HepG2 (cell line): ENCODE measurements at regions not wholly inside any gene's neighbourhood (a gene's known extent, or its start where the extent isn't known, plus 50 kb on each side); places are given as distances from the start of the nearest gene placed in this dataset.

ENCODE experiments used
- ATAC-seq: fragments of 200-7000 bp; cut with Tn5 transposase; 3 replicates; pipeline ENCODE4 v1.9.1; 2020; ENCODE audit warnings: mild to moderate bottlenecking, moderate library complexity
- BruUV-seq: library from RNA; stranded (reverse); fragments of 400-500 nt; replicated peaks from 2 replicates; lab custom pipeline; 2021; lab: Mats Ljungman, UMichigan
- CTCF ChIA-PET: fragments of 300-600 bp; formaldehyde crosslinking; extraction: SDS; loops from one replicate; lab custom pipeline; 2021; ENCODE audit warnings: low total read pairs, inconsistent platforms, low intra/inter-chr PET ratio; lab: Yijun Ruan, JAX
- POLR2A ChIA-PET: fragments of 350-600 bp; sonication (Branson Sonifier 250); formaldehyde crosslinking; loops from one replicate; lab custom pipeline; 2020; ENCODE audit warnings: antibody characterized with exemption, inconsistent platforms; lab: Yijun Ruan, JAX
- DNase-seq: peaks from one replicate; pipeline ENCODE4 v3.0.0-alpha.2; 2015; ENCODE audit warnings: low spot score
- FAIRE-seq: peaks from 3 replicates; lab custom pipeline; 2011; peaks lifted over from hg19 to GRCh38; lab: Jason Lieb, UNC
- H2AFZ ChIP-seq: one replicate; pipeline ENCODE4 v1.6.1; 2011; ENCODE audit warnings: low read length, inconsistent platforms
- H3K27ac ChIP-seq: fragments of 300-600 bp; 3 replicates; pipeline ENCODE4 v1.8.0; 2011; ENCODE audit warnings: mixed run types, mild to moderate bottlenecking, mixed read lengths, low read length, inconsistent platforms; ENCODE audit not compliant: insufficient read depth; ENCODE audit errors: extremely low read length
- H3K27me3 ChIP-seq, 2 experiments: fragments of 200-600 bp in 1 of 2; 2 replicates in 1 of 2; 3 replicates in 1 of 2; pipeline versions ENCODE4 v1.6.0 to v1.8.0; 2011; ENCODE audit warnings: low read length in 2 of 2, mild to moderate bottlenecking in 2 of 2, moderate library complexity in 2 of 2, inconsistent platforms in 1 of 2; ENCODE audit not compliant: insufficient read depth in 2 of 2, control insufficient read depth in 1 of 2
- H3K36me3 ChIP-seq, 2 experiments: fragments of 200-600 bp in 1 of 2; replicated peaks in 1 of 2; 2 replicates in 1 of 2; 3 replicates in 1 of 2; pipeline versions ENCODE4 v1.5.1 to v1.8.0; 2011; ENCODE audit warnings: low read length in 2 of 2, inconsistent platforms in 1 of 2; ENCODE audit not compliant: insufficient read depth in 2 of 2, control insufficient read depth in 1 of 2
- H3K4me1 ChIP-seq: 2 replicates; pipeline ENCODE4 v1.5.1; 2012; ENCODE audit warnings: low read length, inconsistent platforms; ENCODE audit not compliant: insufficient read depth
- H3K4me2 ChIP-seq: 2 replicates; pipeline ENCODE4 v1.6.0; 2011; ENCODE audit warnings: low read depth, low read length, inconsistent platforms
- H3K4me3 ChIP-seq, 3 experiments: fragments of 200-600 bp in 1 of 3; sonication (generic), shearing (Covaris generic) in 1 of 3; replicated peaks in 1 of 3; 2 replicates each; pipeline ENCODE4 v1.5.1; 2011 to 2016; ENCODE audit warnings: low read length in 3 of 3, inconsistent platforms in 2 of 3, low read depth in 2 of 3, mild to moderate bottlenecking in 2 of 3, control low read depth in 1 of 3, mixed read lengths in 1 of 3; ENCODE audit not compliant: insufficient read depth in 1 of 3
- H3K79me2 ChIP-seq: one replicate; pipeline ENCODE4 v1.6.1; 2011; ENCODE audit warnings: low read length, inconsistent platforms; ENCODE audit not compliant: insufficient read depth
- H3K9ac ChIP-seq: 2 replicates; pipeline ENCODE4 v1.6.0; 2011; ENCODE audit warnings: mild to moderate bottlenecking, low read depth, low read length, inconsistent platforms; ENCODE audit not compliant: insufficient read depth
- H3K9me3 ChIP-seq: 2 replicates; pipeline ENCODE4 v1.5.1; 2012; ENCODE audit warnings: mild to moderate bottlenecking, low read length
- H4K20me1 ChIP-seq: 2 replicates; pipeline ENCODE4 v1.6.0; 2011; ENCODE audit warnings: inconsistent platforms, mild to moderate bottlenecking, low read length, moderate library complexity; ENCODE audit not compliant: insufficient read depth
- CREM ChIP-seq, 2 experiments: sonication (generic) in 1 of 2; formaldehyde crosslinking in 1 of 2; IDR thresholded peaks; 2 replicates each; pipeline versions ENCODE4 v1.4.0 to v1.6.1; 2016 to 2020; ENCODE audit warnings: antibody characterized with exemption in 1 of 2, mild to moderate bottlenecking in 1 of 2, missing genetic modification reagents in 1 of 2
- DRAP1 ChIP-seq: IDR thresholded peaks from 2 replicates; pipeline ENCODE4 v1.6.1; 2016; ENCODE audit warnings: missing genetic modification reagents, missing compliant biosample characterization
- HDAC6 ChIP-seq: fragments of 200-600 bp; sonication (generic); IDR thresholded peaks from 2 replicates; pipeline ENCODE4 v1.7.0; 2017; ENCODE audit warnings: mild to moderate bottlenecking, antibody characterized with exemption, low read length, low read depth
- IRF2 ChIP-seq: IDR thresholded peaks from 2 replicates; pipeline ENCODE4 v1.6.1; 2018; ENCODE audit warnings: missing genetic modification reagents, missing compliant biosample characterization
- KDM4B ChIP-seq: sonication (generic); formaldehyde crosslinking; IDR thresholded peaks from 2 replicates; pipeline ENCODE4 v1.4.0; 2020; ENCODE audit warnings: missing genetic modification reagents
- KDM6A ChIP-seq: IDR thresholded peaks from 2 replicates; pipeline ENCODE4 v1.6.1; 2016; ENCODE audit warnings: low read depth
- KLF15 ChIP-seq: sonication (generic); formaldehyde crosslinking; IDR thresholded peaks from 2 replicates; pipeline ENCODE4 v1.8.1; 2023; ENCODE audit warnings: borderline replicate concordance, mild to moderate bottlenecking, inconsistent platforms, missing genetic modification reagents, mixed read lengths
- LRRFIP1 ChIP-seq: sonication (generic); formaldehyde crosslinking; conservative IDR thresholded peaks from 2 replicates; pipeline ENCODE4 v1.4.0; 2020; ENCODE audit warnings: missing genetic modification reagents
- PBX2 ChIP-seq: IDR thresholded peaks from 2 replicates; pipeline ENCODE4 v1.6.1; 2016; ENCODE audit warnings: control low read depth
- REL ChIP-seq: sonication (generic); formaldehyde crosslinking; conservative IDR thresholded peaks from 2 replicates; pipeline ENCODE4 v1.8.0; 2022; ENCODE audit warnings: mild to moderate bottlenecking, missing genetic modification reagents, moderate library complexity
- RFXAP ChIP-seq: sonication (generic); formaldehyde crosslinking; IDR thresholded peaks from 2 replicates; pipeline ENCODE4 v1.4.0; 2020; ENCODE audit warnings: missing genetic modification reagents, borderline replicate concordance
- SP4 ChIP-seq: sonication (generic); formaldehyde crosslinking; IDR thresholded peaks from 2 replicates; pipeline ENCODE4 v1.8.1; 2023; ENCODE audit warnings: mild to moderate bottlenecking, missing genetic modification reagents
- TEAD3 ChIP-seq: optimal IDR thresholded peaks from 2 replicates; pipeline ENCODE3; 2016; ENCODE audit warnings: borderline replicate concordance
- ZHX1 ChIP-seq: sonication (generic); formaldehyde crosslinking; IDR thresholded peaks from 2 replicates; pipeline ENCODE4 v1.8.1; 2022; ENCODE audit warnings: low read depth, mild to moderate bottlenecking, missing genetic modification reagents
- ZNF143 ChIP-seq: sonication (generic); formaldehyde crosslinking; IDR thresholded peaks from 2 replicates; pipeline ENCODE4 v1.4.0; 2020; ENCODE audit warnings: missing genetic modification reagents
- ZNF577 ChIP-seq: sonication (generic); formaldehyde crosslinking; IDR thresholded peaks from 2 replicates; pipeline ENCODE4 v1.4.0; 2020; ENCODE audit warnings: mild to moderate bottlenecking, low read depth, missing genetic modification reagents, borderline replicate concordance
- ZNF616 ChIP-seq: sonication (generic); formaldehyde crosslinking; IDR thresholded peaks from 2 replicates; pipeline ENCODE4 v1.5.0; 2020; ENCODE audit warnings: low read depth, mild to moderate bottlenecking, missing genetic modification reagents
- WGBS: methylation state at CpG from one replicate; pipeline ENCODE4 v1.1.6; 2017; ENCODE audit warnings: low lambda C conversion rate; 5-methylcytosine and 5-hydroxymethylcytosine counted together
- in situ Hi-C: cut with HindIII; loops from 2 replicates; pipeline ENCODE4 v1.10.0; 2017; ENCODE audit warnings: low pct_unique_long_range_greater_than_20kb; ENCODE audit not compliant: extremely low pct_ligation_motif_present
- intact Hi-C: fragments of 100-400 bp; cut with micrococcal nuclease; formaldehyde crosslinking; loops from one replicate; pipeline ENCODE4 v1.10.0; 2022; ENCODE audit not compliant: unreplicated experiment

- TF ChIP-seq SP4 (no peak), ZNF616 (CRISPR knock-in tag) (no peak), KDM6A (CRISPR knock-in tag) (no peak), DRAP1 (CRISPR knock-in tag) (no peak), ZNF143 (CRISPR knock-in tag) (no peak), TEAD3 (CRISPR knock-in tag) (peak; percentile 78), CREM (IDR thresholded peaks at IDR 0.05) (no peak), CREM (CRISPR knock-in tag; IDR thresholded peaks at IDR 0.05) (no peak), PBX2 (CRISPR knock-in tag) (no peak), ZHX1 (CRISPR knock-in tag) (no peak)
- TF ChIP-seq, all 625 proteins: peak for 3
Measured at GRCh38 chr6:170480050-170480692, 72.9 kb downstream of the PSMB1 start (continued).

- intact Hi-C loops (no loop called here), in situ Hi-C loops (no loop called here)
- BruUV-seq, result no TSS peak
- Histone ChIP-seq H3K9me3 (no peaks in the 10 kb centered on the region), H3K9ac (no peak overlapping the region), H3K27me3 (peaks cover 0 to 55% of the 10 kb centered on the region in 2 experiments; a peak in 3 of 5 replicates), H3K36me3 (no peaks in the 10 kb centered on the region), H3K79me2 (no peaks in the 10 kb centered on the region), H2AFZ (no peak overlapping the region), H3K4me3 (no peak overlapping the region), H4K20me1 (no peaks in the 10 kb centered on the region), H3K27ac (no peak overlapping the region), H3K4me1 (no peaks in the 10 kb centered on the region), H3K4me2 (no peak overlapping the region)
- FAIRE-seq, result no peak
- 40% methylated on average over 6 of the region's 6 CpGs for WGBS
- no peak for DNase-seq
- no peak for ATAC-seq
- ChIA-PET CTCF (no interaction called here), POLR2A (no interaction called here)
- TF ChIP-seq IRF2 (CRISPR knock-in tag) (no peak), KDM4B (CRISPR knock-in tag) (no peak), HDAC6 (no peak), ZNF577 (no peak), KLF15 (CRISPR knock-in tag) (no peak), LRRFIP1 (CRISPR knock-in tag) (no peak), REL (CRISPR knock-in tag) (no peak), RFXAP (no peak)
Measured at GRCh38 chr6:170476360-170476759, 76.7 kb downstream of the PSMB1 start.
